NB4 (cell line): ENCODE measurements at regions not wholly inside any gene's neighbourhood (a gene's known extent, or its start where the extent isn't known, plus 50 kb on each side); places are given as distances from the start of the nearest gene placed in this dataset.
A peak's percentile ranks its signal among the peaks of the same experiment; 100 is the strongest.

Experiments
- DNase-seq: peaks from one replicate; pipeline ENCODE4 v3.0.0; 2010; ENCODE audit warnings: low read depth
- H3K4me3 ChIP-seq: one replicate; pipeline ENCODE4 v1.5.1; 2011; ENCODE audit warnings: mild to moderate bottlenecking, low read depth, low read length, moderate library complexity
- CTCF ChIP-seq: IDR thresholded peaks from one replicate; pipeline ENCODE4 v1.5.1; 2012; ENCODE audit warnings: low read depth, low read length
- MYC ChIP-seq: IDR thresholded peaks from 2 replicates; pipeline ENCODE4 v1.6.1; 2011; ENCODE audit warnings: low read depth, low read length
- POLR2A ChIP-seq: IDR thresholded peaks from 2 replicates; pipeline ENCODE4 v1.6.1; 2011; ENCODE audit warnings: mild to moderate bottlenecking; ENCODE audit not compliant: insufficient read length; ENCODE audit errors: extremely low read depth
- TF ChIP-seq, protein P1 (sequence below): IDR thresholded peaks from 2 replicates; pipeline ENCODE4 v1.6.1; 2011; ENCODE audit warnings: low read depth, low read length

GRCh38 chr12:76276499-76277151, 71.6 kb downstream of the BBS10 start:
- TF ChIP-seq POLR2A (no peak), CTCF (no peak), MYC (no peak)
- TF ChIP-seq, protein P1, sequence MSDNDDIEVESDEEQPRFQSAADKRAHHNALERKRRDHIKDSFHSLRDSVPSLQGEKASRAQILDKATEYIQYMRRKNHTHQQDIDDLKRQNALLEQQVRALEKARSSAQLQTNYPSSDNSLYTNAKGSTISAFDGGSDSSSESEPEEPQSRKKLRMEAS: no peak
- H3K4me3 ChIP-seq: no peak overlapping the region
- no peak for DNase-seq

DNA sequence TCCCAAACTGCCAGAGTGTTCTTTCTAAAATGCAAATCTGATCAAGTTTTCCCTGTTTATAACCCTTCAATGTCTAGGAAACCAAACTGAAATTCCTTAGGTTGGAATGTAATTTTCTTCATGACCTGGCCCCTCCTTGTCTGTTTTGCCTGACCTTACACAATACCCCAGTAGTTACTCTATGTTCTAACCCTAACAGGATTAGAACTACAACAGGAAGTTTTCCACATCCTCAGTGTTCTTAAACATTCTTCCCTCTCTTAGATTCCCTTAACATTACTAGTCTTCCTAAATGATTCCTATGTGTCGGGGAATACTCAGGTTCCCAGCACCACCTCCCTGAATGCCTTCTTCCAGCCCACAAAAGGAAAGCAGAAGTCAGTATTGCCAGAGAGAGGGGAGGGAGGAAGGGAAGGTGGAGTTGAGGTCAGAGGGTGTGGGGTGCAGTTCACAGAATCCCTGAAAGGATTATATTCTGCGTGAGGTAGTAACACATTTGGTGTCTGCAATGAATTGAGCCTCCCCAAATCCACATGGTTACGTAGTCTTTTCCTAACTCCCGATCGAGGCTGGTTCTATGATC, 72.6 kb downstream of the BBS10 start:
- TF ChIP-seq, protein P1: no peak
- peak; percentile 27 for DNase-seq
- no peak overlapping the region for H3K4me3 ChIP-seq

DNA sequence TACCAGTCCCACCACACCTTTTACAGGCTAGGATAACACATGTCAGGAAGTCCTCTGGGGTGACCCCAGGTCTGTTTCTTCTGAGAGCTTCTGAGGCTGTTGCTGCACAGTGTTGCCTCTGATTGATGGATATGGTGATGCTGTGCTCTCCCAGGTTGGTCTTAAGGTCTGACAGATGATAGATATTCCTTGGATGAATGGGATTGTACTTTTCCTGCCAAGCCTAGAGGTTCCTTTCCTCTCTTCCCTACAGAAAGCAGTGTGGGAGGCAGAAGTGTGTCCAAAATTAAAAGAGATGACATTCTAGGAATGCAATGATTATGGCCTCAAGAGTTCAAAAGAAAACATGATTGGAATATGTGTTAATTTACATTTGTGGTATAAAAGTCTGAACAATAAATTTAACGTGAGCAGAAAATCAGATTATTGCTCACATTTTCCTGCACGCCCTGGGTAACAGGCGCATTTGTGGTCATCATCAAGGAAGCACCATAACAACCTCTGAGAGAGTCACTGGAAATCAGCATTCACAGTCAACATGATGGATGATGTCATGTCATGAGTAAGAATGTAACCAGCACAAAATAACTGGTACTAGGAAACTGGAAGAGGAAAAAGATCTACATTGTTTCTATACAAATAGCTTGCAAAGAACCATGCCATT, 73.7 kb downstream of the BBS10 start:
- TF ChIP-seq POLR2A: no peak
- DNase-seq: no peak
- H3K4me3 ChIP-seq: no peak overlapping the region

DNA sequence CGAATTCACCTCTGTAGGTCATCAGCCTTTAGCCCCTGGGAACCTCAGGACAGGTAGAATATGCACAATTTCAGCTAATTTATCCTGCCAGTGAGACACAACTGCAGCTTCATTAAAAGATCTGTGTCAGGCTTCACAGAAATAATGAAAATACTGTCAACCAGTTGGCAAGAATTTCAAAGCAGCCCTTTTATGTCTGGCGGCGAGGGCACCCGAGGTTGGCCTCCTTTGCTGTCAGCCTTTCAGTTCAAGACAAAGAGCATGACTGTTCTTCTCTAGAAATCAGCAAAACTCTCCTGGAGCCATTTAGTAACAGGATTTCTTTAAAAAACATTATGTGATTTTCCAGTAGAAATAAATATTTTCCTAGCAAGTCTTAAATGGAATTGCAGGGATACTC, 75.9 kb downstream of the BBS10 start:
- H3K4me3 ChIP-seq: no peak overlapping the region
- no peak for TF ChIP-seq MYC
- TF ChIP-seq POLR2A: no peak
- TF ChIP-seq CTCF: no peak
- TF ChIP-seq, protein P1: no peak
- no peak for DNase-seq

DNA sequence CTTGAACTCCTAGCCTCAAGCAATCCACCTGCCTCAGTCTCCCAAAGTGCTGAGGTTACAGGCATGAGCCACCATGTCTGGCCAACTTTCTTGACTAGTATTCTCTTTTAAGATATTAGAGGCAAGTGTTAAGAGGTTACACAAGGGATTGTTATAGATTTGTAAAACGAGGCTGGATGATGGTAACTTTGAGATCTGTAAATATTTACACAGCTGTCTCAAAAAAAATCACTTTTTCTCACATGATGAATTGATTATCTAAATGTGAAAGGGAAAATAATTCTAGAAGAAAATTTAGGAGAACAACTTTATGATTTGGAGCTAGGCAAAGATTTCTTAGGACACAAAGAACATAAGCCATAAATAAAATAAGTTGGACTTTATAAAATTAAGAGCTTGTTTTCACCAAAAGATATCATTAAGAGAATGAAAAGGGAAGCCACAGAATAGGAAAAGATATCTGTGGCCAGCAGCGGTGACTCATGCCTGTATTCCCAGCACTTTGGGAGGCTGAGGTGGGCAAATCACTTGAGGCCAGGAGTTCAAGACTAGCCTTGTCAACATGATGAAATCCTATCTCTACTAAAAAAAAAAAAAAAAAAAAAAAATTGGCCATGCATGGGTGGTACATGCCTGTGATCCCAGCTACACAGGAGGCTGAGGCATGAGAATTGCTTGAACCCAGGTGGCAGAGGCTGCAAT, 77.4 kb downstream of the BBS10 start:
- H3K4me3 ChIP-seq: no peak overlapping the region
- no peak for DNase-seq
- no peak for TF ChIP-seq MYC
- TF ChIP-seq CTCF: no peak
- TF ChIP-seq, protein P1: no peak
- no peak for TF ChIP-seq POLR2A

DNA sequence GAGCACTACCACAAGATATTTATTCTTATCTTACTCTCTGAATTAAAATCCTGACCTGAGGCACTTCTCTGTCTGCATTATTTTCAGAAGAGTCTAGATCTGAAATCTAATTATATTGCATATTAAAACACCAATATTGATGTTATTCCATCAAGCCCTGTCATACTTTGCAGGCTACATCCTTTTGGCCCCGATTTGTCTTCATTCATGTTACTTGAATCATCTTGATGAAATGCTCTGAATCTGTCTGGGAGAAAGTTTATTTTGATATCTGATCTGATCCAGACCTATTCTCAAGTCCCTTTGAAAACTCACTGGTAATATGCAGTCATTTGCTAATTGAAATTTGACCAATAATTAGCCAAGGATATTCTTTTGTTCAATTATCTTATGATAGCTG, 79.9 kb downstream of the BBS10 start:
- no peak for DNase-seq
- H3K4me3 ChIP-seq: no peak overlapping the region
- no peak for TF ChIP-seq CTCF
- TF ChIP-seq, protein P1: no peak
